Ramos (cell line): ENCODE measurements at regions not wholly inside any gene's neighbourhood (a gene's known extent, or its start where the extent isn't known, plus 50 kb on each side); places are given as distances from the start of the nearest gene placed in this dataset.
"Not testable (repeated sequence)": the region's sequence is repeated elsewhere in the genome, so short reads cannot be mapped to it uniquely, and the experiment has no call there.

ENCODE experiments used
- in situ Hi-C: fragments of 300-500 bp; cut with MboI; formaldehyde crosslinking; loops from one replicate; pipeline ENCODE4 v1.14.3; 2022; ENCODE audit warnings: low sequenced_read_pairs; ENCODE audit not compliant: unreplicated experiment

DNA sequence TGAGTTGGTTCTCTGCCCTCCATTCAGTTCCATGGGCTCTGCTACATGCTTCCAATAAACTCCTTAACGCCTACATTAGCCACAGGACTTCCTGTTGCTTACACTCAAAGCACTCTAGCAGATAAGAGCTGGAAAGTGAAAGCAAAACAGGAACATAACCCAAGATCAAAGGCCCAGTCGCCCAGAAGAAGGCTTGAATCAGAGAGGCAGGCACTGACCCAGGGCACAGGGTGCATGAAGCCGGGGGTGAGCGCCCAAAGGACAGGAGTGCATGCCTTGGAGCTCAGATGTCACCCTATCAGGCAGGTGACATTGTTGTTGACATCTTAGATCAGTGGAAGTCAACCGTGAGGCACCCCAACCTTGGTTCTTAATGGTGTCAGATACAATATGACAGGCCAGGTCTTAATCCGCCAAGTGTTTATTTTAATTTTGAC, 235.1 kb downstream of the UACA start:
- in situ Hi-C loops: no loop called here

GRCh38 chr15:70526974-70527325, 236.4 kb downstream of the UACA start:
- in situ Hi-C loops: no loop called here

DNA sequence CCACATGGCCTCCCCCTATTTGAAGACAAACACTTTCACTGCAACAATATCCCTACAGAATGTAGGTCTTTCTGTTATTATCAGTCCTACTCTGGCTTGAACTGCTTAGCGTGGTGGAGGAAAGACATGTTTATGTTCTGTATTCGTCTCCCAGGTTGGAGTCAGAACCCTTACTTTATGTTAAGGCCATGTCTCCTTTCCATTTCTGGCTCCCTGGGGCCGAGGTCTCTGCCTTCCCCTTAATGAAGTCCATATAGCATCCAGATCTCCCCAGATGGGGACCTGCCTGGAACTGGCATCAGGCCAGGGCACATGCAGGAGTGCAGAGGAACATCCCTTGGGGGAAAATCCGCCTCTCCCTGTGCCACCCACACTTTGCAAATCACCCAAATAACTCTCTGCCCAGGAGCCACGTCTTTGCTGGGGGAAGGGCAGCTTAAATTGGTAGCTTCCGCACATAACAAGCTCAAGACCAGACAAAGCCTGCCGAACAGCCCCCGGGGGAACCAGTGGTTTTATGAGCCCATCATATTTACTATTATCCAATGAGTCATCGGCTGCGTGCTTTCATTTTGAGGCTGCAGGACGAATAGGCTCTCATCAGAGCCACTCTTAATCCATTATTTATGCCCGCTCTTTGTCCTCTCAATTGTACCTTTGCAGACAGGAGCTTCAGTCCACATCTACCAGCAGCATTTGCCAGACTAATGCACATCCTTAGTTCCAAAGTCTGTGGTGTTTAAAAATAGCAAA, 237.0 kb downstream of the UACA start:
- in situ Hi-C loops: no loop called here

DNA sequence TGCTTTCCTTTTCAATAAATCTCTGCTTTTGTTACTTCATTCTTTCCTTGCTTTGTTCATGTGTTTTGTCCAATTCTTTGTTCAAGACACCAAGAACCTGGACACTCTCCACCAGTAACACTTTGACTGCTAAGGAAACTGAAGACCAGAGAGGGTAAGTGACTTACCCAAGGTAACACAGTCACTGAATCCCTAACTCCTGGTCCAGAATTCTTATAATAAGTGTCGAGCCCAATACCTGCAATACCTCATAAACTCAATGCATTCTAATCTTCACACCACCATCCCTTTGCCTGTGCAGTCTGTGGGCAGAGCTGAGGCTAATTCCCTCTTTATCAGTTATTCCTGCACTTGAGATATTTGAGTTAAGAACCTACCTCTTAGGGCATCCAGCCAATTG, 237.8 kb downstream of the UACA start:
- in situ Hi-C loops: no loop called here

DNA sequence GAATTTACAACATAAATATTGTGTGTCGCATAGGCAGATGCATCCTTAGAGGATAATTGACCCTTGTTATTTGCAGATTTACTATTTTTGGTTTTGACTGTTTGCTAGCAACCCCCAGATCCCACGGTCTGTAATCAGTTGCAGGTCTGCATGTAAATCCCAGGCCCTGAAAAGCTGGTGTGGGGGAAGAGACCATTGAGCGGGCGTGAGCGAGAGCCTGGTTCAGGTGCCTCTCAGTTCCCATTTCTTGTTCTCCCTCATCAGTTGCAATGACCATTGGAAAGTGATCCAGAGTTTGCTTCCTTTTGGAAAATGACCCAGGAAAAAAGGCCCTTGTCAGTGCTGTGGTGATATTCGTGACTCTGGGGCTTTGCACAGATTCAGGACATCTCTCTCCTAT, 238.9 kb downstream of the UACA start:
- in situ Hi-C loops: no loop called here

DNA sequence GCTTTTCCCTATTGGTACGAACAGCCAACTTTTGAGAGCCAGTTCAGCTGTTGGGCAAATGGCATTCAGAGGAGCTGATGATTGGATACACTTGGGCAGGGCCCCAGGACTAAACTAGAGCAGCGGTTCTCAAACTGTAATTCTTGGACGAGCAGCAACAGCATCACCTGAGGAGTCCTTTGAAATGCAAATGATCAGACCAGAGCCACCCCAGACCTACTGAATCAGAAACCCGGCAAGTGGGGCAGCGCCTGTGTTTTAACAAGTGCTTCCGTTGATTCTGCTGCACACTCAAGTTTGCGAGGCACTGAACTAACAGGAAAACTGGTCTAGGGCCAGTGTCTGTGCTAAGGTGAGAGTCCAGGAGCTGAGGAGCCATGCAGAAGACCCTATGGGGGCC, 239.7 kb downstream of the UACA start:
- in situ Hi-C loops: no loop called here

DNA sequence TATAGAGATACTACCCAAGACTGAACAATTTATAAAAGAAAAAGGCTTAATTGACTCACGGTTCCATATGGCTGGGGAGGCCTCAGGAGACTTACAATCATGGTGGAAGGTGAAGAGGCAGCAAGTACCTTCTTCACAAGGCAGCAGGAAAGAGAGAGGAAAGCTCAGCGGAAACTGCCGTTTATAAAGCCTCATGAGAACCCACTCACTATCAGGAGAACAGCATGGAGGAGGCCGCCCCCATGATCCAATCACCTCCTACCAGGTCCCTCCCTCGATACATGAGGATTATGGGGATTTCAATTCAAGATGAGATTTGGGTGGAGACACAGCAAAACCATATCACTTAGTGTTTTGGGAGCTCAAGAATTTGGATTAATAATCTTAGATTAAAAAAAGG, 240.2 kb downstream of the UACA start:
- in situ Hi-C loops: no loop called here

DNA sequence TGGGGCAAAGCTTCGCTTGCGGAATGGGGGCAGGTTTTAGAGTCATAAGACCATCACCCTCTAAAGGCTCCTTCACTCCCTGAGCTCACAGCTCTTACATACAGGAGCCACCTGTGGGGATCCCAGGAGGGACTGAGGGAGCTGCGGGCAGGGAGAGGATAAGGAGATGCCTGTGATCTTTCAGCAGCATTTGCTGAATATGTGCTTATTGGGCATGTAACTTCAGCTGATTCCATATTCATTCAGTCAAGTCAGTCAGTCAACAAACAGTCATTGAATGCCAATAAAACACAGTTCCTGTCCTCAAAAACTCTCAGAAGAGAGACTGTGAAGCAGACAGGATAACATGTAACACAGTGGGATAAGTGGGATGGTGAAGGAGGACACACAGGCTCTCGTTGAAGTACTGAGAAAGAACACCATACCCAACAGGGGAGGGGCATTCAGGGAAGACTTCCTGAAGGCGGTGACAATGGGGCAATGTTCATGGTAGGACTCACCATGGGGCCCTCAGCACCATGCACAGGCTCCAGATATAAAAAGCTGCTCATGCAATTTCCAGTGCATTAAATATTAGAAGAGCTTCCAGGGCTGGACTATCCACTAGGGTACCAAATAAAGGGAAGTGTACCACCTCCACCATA, 240.9 kb downstream of the UACA start:
- in situ Hi-C loops: no loop called here

GRCh38 chr15:70521576-70522322, 241.6 kb downstream of the UACA start:
- in situ Hi-C loops: no loop called here

DNA sequence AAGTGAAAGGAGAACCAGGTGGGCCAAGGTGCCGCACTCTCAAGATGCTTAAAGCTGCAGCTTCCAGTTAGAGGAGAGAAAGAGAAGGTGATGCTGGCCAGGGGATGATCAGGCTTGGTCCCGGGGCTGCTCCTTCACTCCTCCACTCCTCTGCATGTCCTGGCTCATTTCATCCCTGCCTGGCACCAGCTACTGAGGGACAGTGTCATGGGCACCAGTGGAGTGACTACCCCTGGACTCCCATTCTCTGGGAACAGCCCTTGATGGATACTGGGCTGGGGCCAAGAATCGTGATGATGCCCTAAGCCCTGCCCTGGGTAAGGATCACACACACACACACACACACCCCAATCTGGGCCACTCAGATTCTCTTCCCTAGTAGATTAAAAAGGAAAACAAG, 243.7 kb downstream of the UACA start:
- in situ Hi-C loops: no loop called here

- in situ Hi-C loops: no loop called here
These were observed 244.4 kb downstream of the UACA start for GRCh38 chr15:70519004-70519365.

DNA sequence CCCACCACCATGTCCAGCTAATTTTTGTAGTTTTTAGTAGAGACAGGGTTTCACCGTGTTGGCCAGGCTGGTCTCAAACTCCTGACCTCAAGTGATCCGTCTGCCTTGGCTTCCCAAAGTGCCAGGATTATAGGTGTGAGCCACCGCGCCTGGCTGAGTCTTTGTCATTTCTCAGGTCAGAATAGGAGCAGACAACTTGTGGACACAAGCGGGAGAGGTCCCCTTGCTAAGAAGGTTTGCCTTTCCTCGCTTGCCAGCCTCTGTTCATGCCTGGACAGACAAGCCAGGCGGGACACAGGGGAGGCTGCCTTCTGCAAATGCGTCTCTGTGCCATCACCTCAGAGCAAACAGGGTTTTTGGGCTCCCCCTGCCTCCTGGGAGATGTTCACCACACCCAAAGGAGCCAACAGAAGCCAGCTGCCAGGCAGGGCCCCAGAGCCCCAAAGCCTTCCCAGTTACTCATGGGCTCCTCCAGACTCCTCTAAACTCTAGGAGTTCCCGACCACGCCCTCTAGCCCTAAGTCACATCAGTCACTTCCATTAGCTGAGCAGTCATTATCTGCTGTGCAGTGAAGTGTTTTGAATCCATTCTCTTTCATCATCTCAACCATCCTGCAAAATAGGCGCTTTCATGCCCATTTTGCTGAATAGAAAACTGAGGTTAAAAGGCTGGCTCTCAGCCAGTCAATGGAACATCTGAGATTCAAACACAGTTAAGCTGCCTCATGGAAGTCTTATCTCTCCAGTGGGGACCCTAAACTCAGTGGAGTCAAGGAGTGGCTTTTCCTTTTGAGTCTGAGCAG, 245.0 kb downstream of the UACA start:
- in situ Hi-C loops: no loop called here

DNA sequence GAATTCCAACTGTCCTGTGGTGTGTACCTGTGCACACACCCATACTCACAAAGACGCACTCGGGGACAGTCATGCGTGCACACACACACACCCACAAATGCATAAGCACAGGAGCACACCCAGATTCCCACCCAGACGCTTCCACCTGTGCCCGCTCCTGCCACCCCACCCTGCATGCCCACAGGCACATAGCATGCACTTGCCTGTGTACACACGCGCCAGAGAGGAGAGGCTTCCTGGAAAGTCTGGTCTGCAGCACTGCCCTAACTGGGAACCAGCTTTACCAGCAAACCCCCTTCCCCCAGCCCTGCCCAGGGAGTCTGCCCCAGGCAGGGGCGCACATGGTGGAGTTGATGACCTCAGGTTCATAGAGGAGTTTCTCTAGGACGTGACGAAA, 246.2 kb downstream of the UACA start:
- in situ Hi-C loops: no loop called here

- in situ Hi-C loops: no loop called here
These were observed 246.8 kb downstream of the UACA start for GRCh38 chr15:70516408-70517193.

GRCh38 chr15:70514251-70514650, 249.1 kb downstream of the UACA start:
- in situ Hi-C loops: no loop called here

DNA sequence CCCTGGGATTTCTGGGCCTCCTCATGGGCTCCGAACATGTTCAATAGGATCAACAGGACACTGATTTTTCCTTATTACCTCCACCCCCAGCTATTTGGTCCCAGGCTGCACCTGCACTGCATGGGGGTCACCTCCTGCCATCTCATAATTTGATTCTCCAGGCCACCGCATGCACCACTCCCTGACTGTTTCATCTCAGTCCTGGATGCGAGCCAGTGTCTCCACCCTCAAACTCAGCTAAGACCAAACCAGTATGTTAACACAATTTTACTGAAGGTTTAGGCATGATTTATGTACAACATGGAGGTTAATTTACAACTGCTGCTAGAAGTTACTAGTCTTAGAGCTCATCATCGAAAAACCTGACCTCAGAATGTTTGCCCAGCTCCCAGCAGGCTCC, 249.5 kb downstream of the UACA start:
- in situ Hi-C loops: no loop called here

- in situ Hi-C loops: no loop called here
These were observed 250.5 kb downstream of the UACA start for GRCh38 chr15:70512772-70513362.

GRCh38 chr15:70511972-70512587, 251.3 kb downstream of the UACA start:
- in situ Hi-C loops: not testable (repeated sequence)

DNA sequence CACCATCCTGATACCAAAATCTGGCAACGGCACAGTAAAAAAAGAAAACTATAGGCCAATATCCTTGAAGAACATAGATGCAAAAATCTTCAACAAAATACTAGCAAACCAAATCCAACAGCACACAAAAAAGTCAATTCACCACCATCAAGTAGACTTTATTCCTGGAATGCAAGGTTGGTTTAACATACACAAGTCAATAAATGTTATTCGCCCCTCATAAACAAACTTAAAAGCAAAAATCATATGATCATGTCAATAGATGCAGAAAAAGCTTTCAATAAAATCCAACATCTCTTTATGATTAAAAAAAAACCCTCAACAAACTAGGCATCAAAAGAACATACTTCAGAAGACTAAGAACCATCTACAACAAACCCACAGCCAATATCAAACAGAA, 252.9 kb downstream of the UACA start:
- in situ Hi-C loops: no loop called here
